ENCODE measurements at regions not wholly inside any gene's neighbourhood (a gene's known extent, or its start where the extent isn't known, plus 50 kb on each side); places are given as distances from the start of the nearest gene placed in this dataset.

- Mint-ChIP-seq H3K9me3 (ENCODE audit: low read depth) (no peaks in the 10 kb centered on the region), H3K27me3 (peaks cover 8% of the 10 kb centered on the region), H3K27ac (no peak overlapping the region), H3K4me1 (ENCODE audit: low read depth) (no peaks in the 10 kb centered on the region), H3K36me3 (ENCODE audit: insufficient read depth) (no peaks in the 10 kb centered on the region), H3K4me3 (ENCODE audit: low read depth) (no peak overlapping the region)
- DNase-seq (ENCODE audit: low spot score, unreplicated experiment) = no peak
- no peak for TF ChIP-seq CTCF (IDR thresholded peaks at IDR 0.05; ENCODE audit: unreplicated experiment)
Measured at GRCh38 chr15:79674124-79674465, 222.7 kb downstream of the MTHFS start.

DNA sequence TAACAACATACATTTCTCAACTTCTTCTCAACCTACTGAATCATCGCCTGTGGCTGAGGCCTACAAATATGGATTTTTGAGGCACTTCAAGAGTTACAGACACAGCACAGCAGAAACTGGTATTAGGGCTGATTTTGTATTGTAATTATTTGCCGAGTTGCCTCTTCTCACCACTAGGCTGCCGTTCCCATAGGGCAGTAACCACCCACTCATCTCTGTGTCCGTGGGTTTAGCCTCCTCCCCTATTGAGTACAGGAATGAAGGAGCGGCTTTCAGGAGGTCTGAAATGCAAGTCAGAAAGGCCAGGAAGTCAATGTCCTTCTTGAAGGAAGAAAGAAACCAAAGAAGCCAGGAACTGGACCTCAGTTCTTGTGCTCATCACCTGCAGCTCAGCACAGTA, 220.8 kb downstream of the MTHFS start:
- H3K9me3 Mint-ChIP-seq (ENCODE audit: low read depth) = no peaks in the 10 kb centered on the region
- TF ChIP-seq CTCF (IDR thresholded peaks at IDR 0.05; ENCODE audit: unreplicated experiment) = no peak
- H3K4me3 Mint-ChIP-seq (ENCODE audit: low read depth) = no peak overlapping the region
- no peaks in the 10 kb centered on the region for H3K4me1 Mint-ChIP-seq (ENCODE audit: low read depth)
- DNase-seq (ENCODE audit: low spot score, unreplicated experiment) = no peak
- H3K36me3 Mint-ChIP-seq (ENCODE audit: insufficient read depth) = no peaks in the 10 kb centered on the region
- H3K27ac Mint-ChIP-seq = no peak overlapping the region
- peaks cover 8% of the 10 kb centered on the region for H3K27me3 Mint-ChIP-seq

- peaks cover 8% of the 10 kb centered on the region for H3K27me3 Mint-ChIP-seq
- DNase-seq (ENCODE audit: low spot score, unreplicated experiment) = no peak
- H3K4me1 Mint-ChIP-seq (ENCODE audit: low read depth) = no peaks in the 10 kb centered on the region
- H3K9me3 Mint-ChIP-seq (ENCODE audit: low read depth) = no peaks in the 10 kb centered on the region
- H3K27ac Mint-ChIP-seq = no peak overlapping the region
- TF ChIP-seq CTCF (IDR thresholded peaks at IDR 0.05; ENCODE audit: unreplicated experiment) = no peak
- H3K36me3 Mint-ChIP-seq (ENCODE audit: insufficient read depth) = no peaks in the 10 kb centered on the region
- no peak overlapping the region for H3K4me3 Mint-ChIP-seq (ENCODE audit: low read depth)
Measured at GRCh38 chr15:79676621-79677020, 220.2 kb downstream of the MTHFS start.

GRCh38 chr15:79677241-79677640, 219.6 kb downstream of the MTHFS start:
- DNase-seq (ENCODE audit: low spot score, unreplicated experiment) = no peak
- Mint-ChIP-seq H3K36me3 (ENCODE audit: insufficient read depth) (no peaks in the 10 kb centered on the region), H3K27me3 (peaks cover 8% of the 10 kb centered on the region), H3K9me3 (ENCODE audit: low read depth) (no peaks in the 10 kb centered on the region), H3K4me3 (ENCODE audit: low read depth) (no peak overlapping the region), H3K4me1 (ENCODE audit: low read depth) (no peaks in the 10 kb centered on the region), H3K27ac (no peak overlapping the region)
- no peak for TF ChIP-seq CTCF (IDR thresholded peaks at IDR 0.05; ENCODE audit: unreplicated experiment)

DNA sequence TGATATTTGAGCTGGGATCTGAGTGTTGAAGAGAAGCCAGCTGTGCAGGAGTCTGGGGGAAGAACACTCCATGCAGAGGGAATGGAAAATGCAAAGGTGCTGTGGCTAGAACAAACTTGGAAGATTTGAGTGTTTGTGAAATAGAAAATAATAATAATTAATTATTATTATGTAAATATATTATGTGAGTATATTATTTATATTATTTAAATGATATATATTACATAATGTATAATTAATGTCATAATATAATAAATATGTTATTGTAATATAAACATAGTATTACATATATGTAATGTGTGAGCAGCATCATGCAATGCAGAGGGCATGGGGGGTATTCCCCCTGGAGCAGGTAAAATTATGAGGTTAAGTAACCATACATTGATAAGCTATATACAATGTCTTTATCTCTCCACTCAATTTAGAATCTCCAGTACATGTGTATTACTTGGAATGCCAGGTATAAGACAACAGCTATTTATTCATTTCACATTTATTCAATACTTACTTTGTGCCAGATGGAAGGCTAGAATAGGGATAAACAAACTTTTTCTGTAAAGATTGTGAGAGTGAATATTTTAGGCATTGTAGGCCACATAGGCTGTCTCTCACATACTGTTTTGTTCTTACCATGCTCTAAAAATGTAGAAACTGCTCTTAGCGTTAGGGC, 218.6 kb downstream of the MTHFS start:
- H3K9me3 Mint-ChIP-seq (ENCODE audit: low read depth) = no peaks in the 10 kb centered on the region
- no peaks in the 10 kb centered on the region for H3K36me3 Mint-ChIP-seq (ENCODE audit: insufficient read depth)
- H3K27me3 Mint-ChIP-seq = peaks cover 8% of the 10 kb centered on the region
- no peak for DNase-seq (ENCODE audit: low spot score, unreplicated experiment)
- no peaks in the 10 kb centered on the region for H3K4me1 Mint-ChIP-seq (ENCODE audit: low read depth)
- H3K4me3 Mint-ChIP-seq (ENCODE audit: low read depth) = no peak overlapping the region
- H3K27ac Mint-ChIP-seq = no peak overlapping the region
- no peak for TF ChIP-seq CTCF (IDR thresholded peaks at IDR 0.05; ENCODE audit: unreplicated experiment)

Data from progenitor cell of endocrine pancreas (in vitro differentiated cells).